SU-DHL-6 (cell line): ENCODE measurements at regions not wholly inside any gene's neighbourhood (a gene's known extent, or its start where the extent isn't known, plus 50 kb on each side); places are given as distances from the start of the nearest gene placed in this dataset.

Source experiments
- H2AFZ ChIP-seq: fragments of 200-600 bp; sonication (generic); 2 replicates; pipeline ENCODE4 v1.6.1; 2014; ENCODE audit warnings: low read depth, mild to moderate bottlenecking, moderate library complexity, mixed read lengths, antibody characterized with exemption, low read length; ENCODE audit not compliant: severe bottlenecking
- H3F3A ChIP-seq: fragments of 200-600 bp; shearing (Covaris generic); 2 replicates; pipeline ENCODE4 v1.6.0; 2016; ENCODE audit warnings: antibody characterized with exemption, mild to moderate bottlenecking; ENCODE audit not compliant: insufficient read depth
- H3K27ac ChIP-seq: fragments of 200-600 bp; sonication (generic); 2 replicates; pipeline ENCODE4 v1.5.1; 2016; ENCODE audit warnings: low read depth, mild to moderate bottlenecking, low read length, moderate library complexity, mixed read lengths
- H3K27me3 ChIP-seq: fragments of 200-600 bp; sonication (generic), shearing (Covaris generic); 2 replicates; pipeline ENCODE4 v1.6.0; 2014; ENCODE audit warnings: mild to moderate bottlenecking, low read length
- H3K36me3 ChIP-seq: fragments of 200-600 bp; sonication (generic); 2 replicates; pipeline ENCODE4 v1.6.1; 2014; ENCODE audit warnings: mild to moderate bottlenecking, low read length, mixed read lengths
- H3K4me2 ChIP-seq: fragments of 300-600, 200-600 bp; shearing (Covaris generic), sonication (generic); 2 replicates; pipeline ENCODE4 v1.6.0; 2014; ENCODE audit warnings: low read length, low read depth, mild to moderate bottlenecking; ENCODE audit not compliant: poor library complexity, severe bottlenecking
- H3K4me3 ChIP-seq: fragments of 200-600 bp; sonication (generic); 2 replicates; pipeline ENCODE4 v1.5.1; 2014; ENCODE audit warnings: antibody characterized with exemption, low read length, mild to moderate bottlenecking, mixed read lengths; ENCODE audit not compliant: insufficient read depth, poor library complexity, severe bottlenecking
- H3K79me2 ChIP-seq: fragments of 200-600 bp; sonication (generic); 2 replicates; pipeline ENCODE4 v1.6.1; 2014; ENCODE audit warnings: mild to moderate bottlenecking, low read length, moderate library complexity; ENCODE audit not compliant: insufficient read depth
- H3K9ac ChIP-seq: fragments of 200-600 bp; sonication (generic); 2 replicates; pipeline ENCODE4 v1.7.0; 2014; ENCODE audit warnings: mild to moderate bottlenecking, low read length
- H3K9me2 ChIP-seq: fragments of 200-600 bp; sonication (generic); replicated peaks from 2 replicates; pipeline ENCODE4 v1.6.1; 2014; ENCODE audit warnings: low read length; ENCODE audit not compliant: insufficient read depth
- H3K9me3 ChIP-seq: fragments of 200-600 bp; sonication (generic); 2 replicates; pipeline ENCODE4 v1.6.1; 2014; ENCODE audit warnings: low read length, mixed read lengths; ENCODE audit not compliant: insufficient read depth
- H4K20me1 ChIP-seq: fragments of 200-600 bp; sonication (generic); 2 replicates; pipeline ENCODE4 v1.6.1; 2014; ENCODE audit warnings: low read depth, mild to moderate bottlenecking, antibody characterized with exemption, low read length, moderate library complexity, mixed read lengths
- CTCF ChIP-seq: fragments of 200-600 bp; sonication (generic); IDR thresholded peaks from one replicate; pipeline ENCODE4 v1.5.1; 2017; ENCODE audit warnings: antibody characterized with exemption, mild to moderate bottlenecking, low read length, moderate library complexity; ENCODE audit not compliant: insufficient read depth, poor library complexity, severe bottlenecking
- EZH2phosphoT487 ChIP-seq: fragments of 200-600 bp; sonication (generic), shearing (Covaris generic); conservative IDR thresholded peaks from 2 replicates; pipeline ENCODE4 v1.6.1; 2018; ENCODE audit warnings: mild to moderate bottlenecking, antibody characterized with exemption, low read length, moderate library complexity, mixed read lengths

GRCh38 chr3:14311729-14312128 lies 90.7 kb upstream of the SLC6A6 start:
- H3K27me3 ChIP-seq, result no peaks in the 10 kb centered on the region
- H3K79me2 ChIP-seq, result no peaks in the 10 kb centered on the region
- H3K4me3 ChIP-seq, result no peak overlapping the region
- no peaks in the 10 kb centered on the region for H3K9me2 ChIP-seq
- H4K20me1 ChIP-seq, result no peaks in the 10 kb centered on the region
- no peak overlapping the region for H3K9ac ChIP-seq
- H3K9me3 ChIP-seq, result no peaks in the 10 kb centered on the region
- TF ChIP-seq EZH2phosphoT487 (no peak), CTCF (no peak)
- no peak overlapping the region for H2AFZ ChIP-seq
- no peak overlapping the region for H3K27ac ChIP-seq
- no peaks in the 10 kb centered on the region for H3K36me3 ChIP-seq
- no peak overlapping the region for H3K4me2 ChIP-seq
- H3F3A ChIP-seq, result no peaks in the 10 kb centered on the region

- Histone ChIP-seq H3F3A (no peaks in the 10 kb centered on the region), H3K4me2 (no peak overlapping the region), H4K20me1 (no peaks in the 10 kb centered on the region), H2AFZ (no peak overlapping the region), H3K27me3 (no peaks in the 10 kb centered on the region), H3K9me2 (no peaks in the 10 kb centered on the region), H3K9ac (no peak overlapping the region), H3K9me3 (no peaks in the 10 kb centered on the region), H3K4me3 (no peak overlapping the region), H3K79me2 (no peaks in the 10 kb centered on the region), H3K27ac (no peak overlapping the region), H3K36me3 (no peaks in the 10 kb centered on the region)
- no peak for TF ChIP-seq CTCF
These were observed 90.0 kb upstream of the SLC6A6 start for GRCh38 chr3:14312375-14312774.

GRCh38 chr3:14317057-14317553 lies 85.3 kb upstream of the SLC6A6 start:
- Histone ChIP-seq H3K9me2 (no peaks in the 10 kb centered on the region), H3K36me3 (no peaks in the 10 kb centered on the region), H3K79me2 (no peaks in the 10 kb centered on the region), H3K9ac (no peak overlapping the region), H3K4me3 (no peak overlapping the region), H3K9me3 (no peaks in the 10 kb centered on the region), H3K4me2 (no peak overlapping the region), H2AFZ (no peak overlapping the region), H4K20me1 (no peaks in the 10 kb centered on the region), H3K27ac (no peak overlapping the region), H3F3A (no peaks in the 10 kb centered on the region), H3K27me3 (no peaks in the 10 kb centered on the region)
- no peak for TF ChIP-seq EZH2phosphoT487
- TF ChIP-seq CTCF, result no peak

- Histone ChIP-seq H3K9me2 (no peaks in the 10 kb centered on the region), H2AFZ (no peak overlapping the region), H3K4me3 (no peak overlapping the region), H3K36me3 (no peaks in the 10 kb centered on the region), H3K9me3 (no peaks in the 10 kb centered on the region), H3F3A (no peaks in the 10 kb centered on the region), H3K27me3 (no peaks in the 10 kb centered on the region), H4K20me1 (no peaks in the 10 kb centered on the region), H3K27ac (no peak overlapping the region), H3K4me2 (no peak overlapping the region), H3K79me2 (no peaks in the 10 kb centered on the region), H3K9ac (no peak overlapping the region)
- no peak for TF ChIP-seq CTCF
These were observed 83.8 kb upstream of the SLC6A6 start for GRCh38 chr3:14318646-14319045.
